ENCODE measurements at regions not wholly inside any gene's neighbourhood (a gene's known extent, or its start where the extent isn't known, plus 50 kb on each side); places are given as distances from the start of the nearest gene placed in this dataset.

- no peaks in the 10 kb centered on the region for H3K27me3 ChIP-seq (ENCODE audit: control insufficient read depth in 3 of 3, insufficient read depth in 3 of 3, low read length in 2 of 3)
- no peak overlapping the region for H3K27ac ChIP-seq (ENCODE audit: low read depth in 1 of 2, low read length in 1 of 2)
- TF ChIP-seq CTCF (IDR thresholded peaks at IDR 0.05; ENCODE audit: control extremely low read depth, extremely low read depth), result no peak
- no peaks in the 10 kb centered on the region for H3K4me1 ChIP-seq (ENCODE audit: control insufficient read depth in 5 of 5, insufficient read depth in 5 of 5, low read length in 5 of 5)
- no peak for ATAC-seq (ENCODE audit: insufficient read depth, low FRiP score)
- no peaks in the 10 kb centered on the region for H3K36me3 ChIP-seq (ENCODE audit: control insufficient read depth in 4 of 4, insufficient read depth in 4 of 4, low read length in 4 of 4)
- no peak overlapping the region for H3K4me3 ChIP-seq
- H3K9me3 ChIP-seq (ENCODE audit: control insufficient read depth in 4 of 4, insufficient read depth in 3 of 4, low read length in 3 of 4), result peaks cover 0 to 3% (median 0%) of the 10 kb centered on the region in 4 donors
- DNase-seq, result peak in 1 of 3 donors; percentile 3
- no peak overlapping the region for H3K9ac ChIP-seq (ENCODE audit: insufficient read depth in 1 of 2, low read length in 2 of 2)
Measured at GRCh38 chr16:52976539-52977167, 76.0 kb downstream of the CHD9NB start.

DNA sequence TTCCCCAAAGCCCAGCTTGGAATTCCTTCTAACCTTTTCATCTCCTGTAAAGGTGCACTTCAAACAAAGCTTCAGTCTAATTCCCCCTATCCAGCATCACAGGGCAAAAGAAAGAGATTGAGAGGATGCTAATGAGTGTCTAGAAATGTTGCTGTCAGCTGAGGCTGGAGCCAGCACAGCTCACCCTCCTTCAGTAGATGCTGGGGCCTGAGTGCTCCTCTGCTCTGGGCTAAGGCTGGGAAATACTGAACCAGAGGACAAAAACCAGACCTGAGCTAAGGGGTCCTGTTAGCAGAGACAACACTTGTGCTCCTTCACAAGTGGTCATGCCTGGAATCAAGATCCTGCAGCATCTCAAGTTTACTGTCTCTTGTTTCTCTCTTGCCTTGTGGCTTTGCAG is 85.0 kb downstream of the CHD9NB start:
- Histone ChIP-seq H3K9ac (ENCODE audit: insufficient read depth in 1 of 2, low read length in 2 of 2) (no peak overlapping the region), H3K9me3 (ENCODE audit: control insufficient read depth in 4 of 4, insufficient read depth in 3 of 4, low read length in 3 of 4) (peaks cover 0 to 3% (median 0%) of the 10 kb centered on the region in 4 donors)

GRCh38 chr16:52964290-52964689 is 88.4 kb downstream of the CHD9NB start:
- Histone ChIP-seq H3K9me3 (ENCODE audit: control insufficient read depth in 4 of 4, insufficient read depth in 3 of 4, low read length in 3 of 4) (no peaks in the 10 kb centered on the region), H3K27me3 (ENCODE audit: control insufficient read depth in 3 of 3, insufficient read depth in 3 of 3, low read length in 2 of 3) (no peaks in the 10 kb centered on the region), H3K9ac (ENCODE audit: insufficient read depth in 1 of 2, low read length in 2 of 2) (no peak overlapping the region), H3K36me3 (ENCODE audit: control insufficient read depth in 4 of 4, insufficient read depth in 4 of 4, low read length in 4 of 4) (no peaks in the 10 kb centered on the region), H3K4me3 (no peak overlapping the region), H3K27ac (ENCODE audit: low read depth in 1 of 2, low read length in 1 of 2) (no peak overlapping the region), H3K4me1 (ENCODE audit: control insufficient read depth in 5 of 5, insufficient read depth in 5 of 5, low read length in 5 of 5) (no peaks in the 10 kb centered on the region)
- no peak for DNase-seq
- ATAC-seq (ENCODE audit: insufficient read depth, low FRiP score), result no peak
- 68 to 82% methylated on average over 2 of the region's 2 CpGs for WGBS, 2 donors
- no peak for TF ChIP-seq CTCF (IDR thresholded peaks at IDR 0.05; ENCODE audit: control extremely low read depth, extremely low read depth)

More for the DNA sequence above, 85.0 kb downstream of the CHD9NB start:
- ATAC-seq (ENCODE audit: insufficient read depth, low FRiP score), result no peak
- Histone ChIP-seq H3K27ac (ENCODE audit: low read depth in 1 of 2, low read length in 1 of 2) (no peak overlapping the region), H3K27me3 (ENCODE audit: control insufficient read depth in 3 of 3, insufficient read depth in 3 of 3, low read length in 2 of 3) (no peaks in the 10 kb centered on the region), H3K4me1 (ENCODE audit: control insufficient read depth in 5 of 5, insufficient read depth in 5 of 5, low read length in 5 of 5) (no peaks in the 10 kb centered on the region), H3K36me3 (ENCODE audit: control insufficient read depth in 4 of 4, insufficient read depth in 4 of 4, low read length in 4 of 4) (no peaks in the 10 kb centered on the region), H3K4me3 (no peak overlapping the region)
- DNase-seq, result no peak
- TF ChIP-seq CTCF (IDR thresholded peaks at IDR 0.05; ENCODE audit: control extremely low read depth, extremely low read depth), result no peak

- no peak overlapping the region for H3K9ac ChIP-seq (ENCODE audit: insufficient read depth in 1 of 2, low read length in 2 of 2)
- no peaks in the 10 kb centered on the region for H3K9me3 ChIP-seq (ENCODE audit: control insufficient read depth in 4 of 4, insufficient read depth in 3 of 4, low read length in 3 of 4)
- no peak for ATAC-seq (ENCODE audit: insufficient read depth, low FRiP score)
- WGBS, 2 donors, result 71 to 80% methylated on average over 4 of the region's 4 CpGs
- no peak overlapping the region for H3K4me3 ChIP-seq
- no peaks in the 10 kb centered on the region for H3K36me3 ChIP-seq (ENCODE audit: control insufficient read depth in 4 of 4, insufficient read depth in 4 of 4, low read length in 4 of 4)
- H3K27me3 ChIP-seq (ENCODE audit: control insufficient read depth in 3 of 3, insufficient read depth in 3 of 3, low read length in 2 of 3), result no peaks in the 10 kb centered on the region
- no peak for TF ChIP-seq CTCF (IDR thresholded peaks at IDR 0.05; ENCODE audit: control extremely low read depth, extremely low read depth)
- H3K4me1 ChIP-seq (ENCODE audit: control insufficient read depth in 5 of 5, insufficient read depth in 5 of 5, low read length in 5 of 5), result no peaks in the 10 kb centered on the region
- H3K27ac ChIP-seq (ENCODE audit: low read depth in 1 of 2, low read length in 1 of 2), result no peak overlapping the region
- no peak for DNase-seq
Measured at GRCh38 chr16:52963855-52964242, 88.8 kb downstream of the CHD9NB start.
